Neural cell (in vitro differentiated cells): ENCODE measurements at regions not wholly inside any gene's neighbourhood (a gene's known extent, or its start where the extent isn't known, plus 50 kb on each side); places are given as distances from the start of the nearest gene placed in this dataset.

Source experiments
- H2AFZ ChIP-seq: fragments of 200-600, 300-800 bp; sonication (generic), shearing (Covaris generic); 2 replicates; pipeline ENCODE4 v1.6.0; 2014; ENCODE audit warnings: low read depth, mild to moderate bottlenecking, antibody characterized with exemption, low read length, moderate library complexity
- H3F3A ChIP-seq: fragments of 200-600 bp; shearing (Covaris generic); 2 replicates; pipeline ENCODE4 v1.6.1; 2016; ENCODE audit warnings: mild to moderate bottlenecking, moderate library complexity, mixed read lengths, antibody characterized with exemption, low read length; ENCODE audit not compliant: insufficient read depth, poor library complexity, severe bottlenecking
- H3K27ac ChIP-seq: fragments of 200-600, 300-800 bp; sonication (generic), shearing (Covaris generic); 2 replicates; pipeline ENCODE4 v1.5.1; 2014; ENCODE audit warnings: mild to moderate bottlenecking, low read length, moderate library complexity
- H3K27me3 ChIP-seq: fragments of 300-800, 200-600 bp; sonication (generic), shearing (Covaris generic); 2 replicates; pipeline ENCODE4 v1.6.0; 2014; ENCODE audit warnings: mild to moderate bottlenecking, low read depth, low read length, moderate library complexity; ENCODE audit not compliant: insufficient read depth
- H3K36me3 ChIP-seq: fragments of 300-800, 200-600 bp; sonication (generic), shearing (Covaris generic); 2 replicates; pipeline ENCODE4 v1.5.1; 2014; ENCODE audit warnings: mild to moderate bottlenecking, antibody characterized with exemption, low read length, moderate library complexity; ENCODE audit not compliant: insufficient read depth
- H3K4me2 ChIP-seq: fragments of 300-800, 200-600 bp; sonication (generic), shearing (Covaris generic); 2 replicates; pipeline ENCODE4 v1.6.0; 2014; ENCODE audit warnings: mild to moderate bottlenecking, low read length
- H3K4me3 ChIP-seq: fragments of 300-800, 200-600 bp; sonication (generic), shearing (Covaris generic); 2 replicates; pipeline ENCODE4 v1.5.1; 2014; ENCODE audit warnings: mild to moderate bottlenecking, low read length, moderate library complexity
- H3K79me2 ChIP-seq: fragments of 200-600 bp; shearing (Covaris generic); replicated peaks from 2 replicates; pipeline ENCODE4 v1.6.0; 2014; ENCODE audit warnings: mild to moderate bottlenecking, low read length, moderate library complexity; ENCODE audit not compliant: insufficient read depth
- H3K9ac ChIP-seq: fragments of 300-800, 200-600 bp; sonication (generic), shearing (Covaris generic); 2 replicates; pipeline ENCODE4 v1.6.1; 2016; ENCODE audit warnings: mild to moderate bottlenecking, low read length, mixed read lengths
- H3K9me2 ChIP-seq: fragments of 200-600 bp; shearing (Covaris generic); 2 replicates; pipeline ENCODE4 v1.6.1; 2016; ENCODE audit warnings: mild to moderate bottlenecking, low read length, mixed read lengths; ENCODE audit not compliant: insufficient read depth
- H3K9me3 ChIP-seq: fragments of 200-600, 300-800 bp; sonication (generic), shearing (Covaris generic); 2 replicates; pipeline ENCODE4 v1.6.1; 2016; ENCODE audit warnings: mild to moderate bottlenecking, mixed run types, low read length, moderate library complexity, mixed read lengths
- H4K20me1 ChIP-seq: fragments of 200-600 bp; shearing (Covaris generic); 2 replicates; pipeline ENCODE4 v1.6.1; 2016; ENCODE audit warnings: mild to moderate bottlenecking, mixed run types; ENCODE audit not compliant: insufficient read depth
- EP300 ChIP-seq: fragments of 450-650 bp; conservative IDR thresholded peaks from 2 replicates; pipeline ENCODE4 v1.6.1; 2014; ENCODE audit warnings: antibody characterized with exemption, mild to moderate bottlenecking, moderate library complexity; ENCODE audit not compliant: poor library complexity, severe bottlenecking
- EZH2 ChIP-seq: fragments of 200-600, 300-800 bp; shearing (Covaris generic), sonication (generic); IDR thresholded peaks from 2 replicates; pipeline ENCODE4 v1.6.1; 2014; ENCODE audit warnings: antibody characterized with exemption, low read length, borderline replicate concordance, mild to moderate bottlenecking; ENCODE audit not compliant: insufficient read depth, poor library complexity, severe bottlenecking
- MXI1 ChIP-seq: fragments of 450-650 bp; conservative IDR thresholded peaks from 2 replicates; pipeline ENCODE4 v1.6.1; 2014; ENCODE audit warnings: antibody characterized with exemption, mild to moderate bottlenecking; ENCODE audit not compliant: poor library complexity, severe bottlenecking
- POLR2AphosphoS5 ChIP-seq: IDR thresholded peaks from 2 replicates; pipeline ENCODE4 v1.6.1; 2012
- RAD21 ChIP-seq: fragments of 450-650 bp; conservative IDR thresholded peaks from 2 replicates; pipeline ENCODE4 v1.6.1; 2014; ENCODE audit warnings: antibody characterized with exemption, mild to moderate bottlenecking, moderate library complexity
- REST ChIP-seq: IDR thresholded peaks from 2 replicates; pipeline ENCODE4 v1.6.1; 2012; ENCODE audit warnings: borderline replicate concordance
- SMC3 ChIP-seq: fragments of 450-650 bp; conservative IDR thresholded peaks from 2 replicates; pipeline ENCODE4 v1.6.1; 2014; ENCODE audit warnings: antibody characterized with exemption, mild to moderate bottlenecking, moderate library complexity; ENCODE audit not compliant: poor library complexity
- TAF1 ChIP-seq: IDR thresholded peaks from 2 replicates; pipeline ENCODE4 v1.6.1; 2012; ENCODE audit warnings: low read depth
- TF ChIP-seq, protein P1 (sequence below): fragments of 450-650 bp; IDR thresholded peaks from 2 replicates; pipeline ENCODE4 v1.5.1; 2014; ENCODE audit warnings: antibody characterized with exemption, mild to moderate bottlenecking, moderate library complexity; ENCODE audit not compliant: poor library complexity, severe bottlenecking

DNA sequence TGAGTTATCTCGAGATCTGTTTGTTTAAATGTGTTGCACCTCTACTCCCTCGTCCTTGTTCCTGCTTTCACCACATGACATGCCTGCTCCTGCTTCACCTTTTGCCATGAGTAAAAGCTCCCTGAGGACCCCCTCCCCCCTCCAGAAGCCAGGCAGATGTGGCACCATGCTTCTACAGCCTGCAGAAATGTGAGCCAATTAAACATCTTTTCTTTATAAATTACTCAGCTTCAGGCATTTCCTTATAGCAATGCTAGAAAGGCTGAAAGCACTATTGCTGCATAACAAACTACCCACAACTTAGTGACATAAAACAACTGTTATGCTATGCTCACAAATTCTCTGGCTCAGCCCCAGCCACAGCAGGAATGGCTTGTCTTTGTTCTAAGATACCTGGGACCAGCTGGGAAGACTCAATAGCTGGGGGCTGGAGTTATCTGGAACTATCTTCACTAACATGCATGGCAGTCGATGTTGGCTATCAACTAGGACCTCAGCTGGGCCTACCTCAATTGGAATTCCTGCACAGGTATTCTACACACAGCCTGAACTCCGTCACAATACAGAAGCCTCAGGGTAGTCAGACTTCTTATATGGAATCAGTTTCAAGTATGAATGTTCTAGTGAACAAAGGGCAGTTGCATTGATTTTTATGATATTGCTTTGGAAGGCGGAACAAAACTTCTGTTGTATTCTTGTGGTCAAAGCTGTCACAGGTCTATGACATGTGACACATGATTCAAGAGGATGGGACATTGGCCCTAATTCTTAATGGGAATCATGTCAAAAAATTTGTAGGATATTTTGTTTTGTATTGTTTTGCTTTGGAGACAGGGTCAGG, 186.0 kb upstream of the PIRT start:
- H3K36me3 ChIP-seq = no peaks in the 10 kb centered on the region
- no peaks in the 10 kb centered on the region for H4K20me1 ChIP-seq
- no peaks in the 10 kb centered on the region for H3F3A ChIP-seq
- H3K27ac ChIP-seq = no peak overlapping the region
- TF ChIP-seq TAF1 = no peak
- no peak for TF ChIP-seq EZH2
- TF ChIP-seq RAD21 = no peak
- TF ChIP-seq, protein P1, sequence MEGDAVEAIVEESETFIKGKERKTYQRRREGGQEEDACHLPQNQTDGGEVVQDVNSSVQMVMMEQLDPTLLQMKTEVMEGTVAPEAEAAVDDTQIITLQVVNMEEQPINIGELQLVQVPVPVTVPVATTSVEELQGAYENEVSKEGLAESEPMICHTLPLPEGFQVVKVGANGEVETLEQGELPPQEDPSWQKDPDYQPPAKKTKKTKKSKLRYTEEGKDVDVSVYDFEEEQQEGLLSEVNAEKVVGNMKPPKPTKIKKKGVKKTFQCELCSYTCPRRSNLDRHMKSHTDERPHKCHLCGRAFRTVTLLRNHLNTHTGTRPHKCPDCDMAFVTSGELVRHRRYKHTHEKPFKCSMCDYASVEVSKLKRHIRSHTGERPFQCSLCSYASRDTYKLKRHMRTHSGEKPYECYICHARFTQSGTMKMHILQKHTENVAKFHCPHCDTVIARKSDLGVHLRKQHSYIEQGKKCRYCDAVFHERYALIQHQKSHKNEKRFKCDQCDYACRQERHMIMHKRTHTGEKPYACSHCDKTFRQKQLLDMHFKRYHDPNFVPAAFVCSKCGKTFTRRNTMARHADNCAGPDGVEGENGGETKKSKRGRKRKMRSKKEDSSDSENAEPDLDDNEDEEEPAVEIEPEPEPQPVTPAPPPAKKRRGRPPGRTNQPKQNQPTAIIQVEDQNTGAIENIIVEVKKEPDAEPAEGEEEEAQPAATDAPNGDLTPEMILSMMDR = no peak
- TF ChIP-seq MXI1 = no peak
- H3K4me2 ChIP-seq = no peak overlapping the region
- no peaks in the 10 kb centered on the region for H3K9me2 ChIP-seq
- no peak overlapping the region for H3K9ac ChIP-seq
- H3K79me2 ChIP-seq = no peaks in the 10 kb centered on the region
- H2AFZ ChIP-seq = no peak overlapping the region
- H3K27me3 ChIP-seq = no peaks in the 10 kb centered on the region
- no peaks in the 10 kb centered on the region for H3K9me3 ChIP-seq
- H3K4me3 ChIP-seq = no peak overlapping the region

- Histone ChIP-seq H3K27ac (no peak overlapping the region), H3K27me3 (no peaks in the 10 kb centered on the region), H3K9me3 (no peaks in the 10 kb centered on the region), H2AFZ (no peak overlapping the region), H3K9me2 (no peaks in the 10 kb centered on the region), H3K4me2 (no peak overlapping the region), H3K9ac (no peak overlapping the region), H3K79me2 (no peaks in the 10 kb centered on the region), H3K36me3 (no peaks in the 10 kb centered on the region), H3K4me3 (no peak overlapping the region), H3F3A (no peaks in the 10 kb centered on the region), H4K20me1 (no peaks in the 10 kb centered on the region)
- TF ChIP-seq TAF1 (no peak), EZH2 (no peak), SMC3 (no peak), POLR2AphosphoS5 (no peak), EP300 (no peak), RAD21 (no peak), REST (no peak), MXI1 (no peak)
- TF ChIP-seq, protein P1 = no peak
Measured at GRCh38 chr17:11006530-11006929, 168.6 kb upstream of the PIRT start.
